GM18909 (cell line): ENCODE measurements at regions not wholly inside any gene's neighbourhood (a gene's known extent, or its start where the extent isn't known, plus 50 kb on each side); places are given as distances from the start of the nearest gene placed in this dataset.
"Not testable (repeated sequence)": the region's sequence is repeated elsewhere in the genome, so short reads cannot be mapped to it uniquely, and the experiment has no call there.

Source experiments
- ATAC-seq: cut with Tn5 transposase; IDR thresholded peaks from one replicate; pipeline ENCODE4 v1.9.1; 2021; ENCODE audit warnings: mild to moderate bottlenecking; ENCODE audit not compliant: unreplicated experiment, poor library complexity

- ATAC-seq: no peak
Measured at GRCh38 chr7:13110107-13110506, 422.7 kb downstream of the ARL4A start.

- ATAC-seq: no peak
Measured at GRCh38 chr7:13111230-13111629, 423.8 kb downstream of the ARL4A start.

GRCh38 chr7:13114240-13114639, 426.8 kb downstream of the ARL4A start:
- ATAC-seq: not testable (repeated sequence)

- ATAC-seq: no peak
Measured at GRCh38 chr7:13115157-13115772, 427.8 kb downstream of the ARL4A start.

DNA sequence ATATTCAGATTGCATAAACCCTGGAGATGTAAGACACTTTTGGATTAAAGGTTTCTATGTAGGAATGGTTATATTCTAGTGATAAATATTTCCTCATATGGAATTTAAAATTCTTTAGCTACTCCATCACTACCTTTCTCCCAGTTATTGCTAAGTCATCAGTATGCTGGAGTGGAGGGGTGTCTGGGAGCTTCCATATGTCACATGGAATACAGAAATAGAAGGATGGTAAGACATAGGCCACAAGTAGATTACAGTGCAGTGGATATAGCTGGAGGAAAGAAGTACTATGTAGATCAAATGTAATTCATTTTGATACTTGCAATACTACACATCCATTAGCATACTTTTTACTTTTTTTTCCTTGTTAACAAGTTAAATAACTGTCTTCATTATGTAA, 428.4 kb downstream of the ARL4A start:
- ATAC-seq: no peak

GRCh38 chr7:13117103-13117502, 429.7 kb downstream of the ARL4A start:
- no peak for ATAC-seq

DNA sequence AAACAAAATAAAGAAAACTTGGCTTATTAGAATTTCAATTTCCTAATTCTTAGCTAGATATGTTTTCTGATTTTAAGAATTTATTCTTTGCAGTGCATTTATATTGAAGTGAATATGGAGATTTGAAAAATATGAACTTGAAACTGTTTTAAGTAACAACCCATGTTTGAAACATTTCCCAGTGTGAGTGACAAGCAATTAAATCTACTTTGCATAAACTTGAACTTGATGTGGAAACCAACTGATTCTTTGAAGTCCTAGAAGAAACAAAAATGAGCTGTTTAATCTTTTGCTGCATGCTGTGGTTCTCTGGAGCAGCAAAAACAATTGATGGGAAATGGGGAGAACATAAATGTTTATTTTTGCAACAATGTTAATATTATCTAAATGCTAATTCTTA, 430.2 kb downstream of the ARL4A start:
- ATAC-seq: no peak

GRCh38 chr7:13124629-13125028, 437.2 kb downstream of the ARL4A start:
- not testable (repeated sequence) for ATAC-seq

DNA sequence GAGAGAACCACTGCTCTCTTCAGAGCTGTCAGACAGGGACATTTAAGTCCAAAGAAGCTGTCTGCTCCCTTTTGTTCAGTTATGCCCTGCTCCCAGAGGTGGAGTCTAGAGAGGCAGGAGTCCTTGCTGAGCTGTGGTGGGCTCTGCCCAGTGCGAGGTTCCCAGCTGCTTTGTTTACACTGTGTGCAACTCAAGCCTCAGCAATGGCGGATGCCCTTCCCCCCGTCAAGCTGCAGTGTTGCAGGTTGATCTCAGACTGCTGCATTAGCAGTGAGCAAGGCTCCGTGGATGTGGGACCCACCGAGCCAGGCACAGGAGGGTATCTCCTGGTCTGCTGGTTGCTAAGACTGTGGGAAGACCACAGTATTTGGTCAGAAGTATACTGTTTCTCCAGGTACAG, 438.9 kb downstream of the ARL4A start:
- ATAC-seq: no peak

GRCh38 chr7:13130321-13130720, 442.9 kb downstream of the ARL4A start:
- ATAC-seq: no peak

DNA sequence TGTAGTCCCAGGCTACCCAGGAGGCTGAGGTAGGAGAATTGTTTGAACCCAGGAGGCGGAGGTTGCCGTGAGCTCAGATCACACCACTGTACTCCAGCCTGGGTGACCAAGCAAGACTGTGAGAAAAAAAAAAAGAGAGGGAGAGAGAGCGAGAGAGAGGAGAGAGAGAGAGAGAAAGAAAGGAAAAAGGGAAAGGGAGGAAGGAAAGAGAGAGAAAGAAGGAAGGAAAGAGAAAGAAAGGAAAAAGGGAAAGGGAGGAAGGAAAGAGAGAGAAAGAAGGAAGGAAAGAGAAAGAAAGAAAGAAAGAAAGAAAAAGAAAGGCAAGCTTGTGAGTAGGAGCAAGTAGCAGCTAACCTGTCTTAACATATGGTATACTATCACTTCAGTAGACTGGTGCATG, 443.5 kb downstream of the ARL4A start:
- not testable (repeated sequence) for ATAC-seq

DNA sequence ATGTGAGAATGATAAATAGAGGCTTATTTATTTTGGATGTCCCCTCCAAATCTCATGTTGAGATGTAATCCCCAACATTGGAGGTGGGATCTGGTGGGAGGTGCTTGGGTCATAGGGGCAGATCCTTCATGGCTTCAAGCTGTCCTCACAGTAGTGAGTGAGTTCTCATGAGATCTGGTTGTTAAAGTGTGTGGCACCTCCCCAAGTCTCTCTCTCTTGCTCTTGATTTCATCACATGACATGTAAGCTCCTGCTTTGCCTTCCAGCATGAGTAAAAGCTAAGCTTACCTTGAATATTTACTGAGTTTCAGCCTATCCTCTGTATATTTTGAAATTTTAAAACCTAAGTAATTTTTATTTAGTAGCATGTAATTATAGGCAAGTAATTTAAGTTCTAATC, 444.9 kb downstream of the ARL4A start:
- ATAC-seq: no peak

DNA sequence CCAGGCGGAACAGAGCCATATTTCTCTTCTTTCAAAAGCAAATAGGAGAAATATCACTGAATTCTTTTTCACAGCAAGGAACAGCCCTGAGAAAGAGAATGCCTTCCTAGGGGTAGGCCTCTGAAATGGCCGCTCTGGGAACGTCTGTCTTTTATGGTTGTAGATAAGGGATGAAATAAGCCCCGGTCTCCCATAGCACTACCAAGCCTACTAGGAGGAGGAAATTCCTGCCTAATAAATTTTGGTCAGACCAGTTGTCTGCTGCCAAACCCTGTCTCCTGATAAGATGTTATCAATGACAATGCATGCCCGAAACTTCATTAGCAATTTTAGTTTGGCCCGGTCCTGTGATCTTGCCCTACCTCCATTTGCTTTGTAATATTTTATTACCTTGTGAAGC, 448.9 kb downstream of the ARL4A start:
- ATAC-seq: not testable (repeated sequence)

DNA sequence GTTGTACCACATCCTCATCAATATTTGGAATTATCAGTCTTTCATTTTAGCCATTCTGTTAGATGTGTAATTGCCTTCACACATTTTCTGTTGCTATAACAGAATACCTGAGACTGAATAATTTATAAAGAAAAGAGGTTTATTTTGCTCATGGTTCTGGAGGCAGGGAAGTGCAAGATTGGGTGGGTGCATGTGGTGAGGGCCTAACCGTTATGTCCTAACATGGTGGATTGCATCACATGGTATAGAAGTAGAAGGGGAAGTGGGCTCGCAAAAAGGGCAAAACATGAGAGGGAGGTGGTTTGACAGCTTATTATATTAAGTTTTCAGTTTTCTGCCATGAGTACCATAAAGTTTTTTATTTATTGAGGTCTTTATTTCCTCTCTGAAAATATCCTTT, 452.0 kb downstream of the ARL4A start:
- no peak for ATAC-seq

GRCh38 chr7:13144673-13145072, 457.2 kb downstream of the ARL4A start:
- no peak for ATAC-seq

GRCh38 chr7:13148548-13148947, 461.1 kb downstream of the ARL4A start:
- no peak for ATAC-seq

GRCh38 chr7:13151978-13152377, 464.5 kb downstream of the ARL4A start:
- ATAC-seq: no peak

- no peak for ATAC-seq
Measured at GRCh38 chr7:13152755-13153154, 465.3 kb downstream of the ARL4A start.

GRCh38 chr7:13153266-13153665, 465.8 kb downstream of the ARL4A start:
- ATAC-seq: no peak

GRCh38 chr7:13153742-13154141, 466.3 kb downstream of the ARL4A start:
- no peak for ATAC-seq

DNA sequence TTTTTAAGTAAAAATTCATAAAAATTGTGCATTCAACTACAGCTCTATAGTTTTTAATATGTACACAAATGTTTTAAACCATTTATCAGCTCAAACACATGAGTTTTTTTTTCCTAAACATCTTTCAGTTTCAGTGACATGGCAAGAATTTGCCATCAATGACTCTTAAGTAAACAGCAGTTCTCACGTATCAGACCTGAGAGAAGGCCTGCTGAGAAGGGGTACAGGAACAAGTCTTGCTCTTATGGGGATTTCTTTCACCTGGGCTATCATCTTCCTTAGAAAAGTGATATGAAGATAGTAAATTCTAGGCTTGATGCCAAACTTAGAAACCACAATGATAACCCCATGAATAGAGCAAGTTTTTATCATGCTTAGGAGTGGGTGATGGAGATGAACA, 467.8 kb downstream of the ARL4A start:
- ATAC-seq: no peak

- no peak for ATAC-seq
Measured at GRCh38 chr7:13159003-13159402, 471.6 kb downstream of the ARL4A start.
